ENCODE measurements at regions not wholly inside any gene's neighbourhood (a gene's known extent, or its start where the extent isn't known, plus 50 kb on each side); places are given as distances from the start of the nearest gene placed in this dataset.

DNA sequence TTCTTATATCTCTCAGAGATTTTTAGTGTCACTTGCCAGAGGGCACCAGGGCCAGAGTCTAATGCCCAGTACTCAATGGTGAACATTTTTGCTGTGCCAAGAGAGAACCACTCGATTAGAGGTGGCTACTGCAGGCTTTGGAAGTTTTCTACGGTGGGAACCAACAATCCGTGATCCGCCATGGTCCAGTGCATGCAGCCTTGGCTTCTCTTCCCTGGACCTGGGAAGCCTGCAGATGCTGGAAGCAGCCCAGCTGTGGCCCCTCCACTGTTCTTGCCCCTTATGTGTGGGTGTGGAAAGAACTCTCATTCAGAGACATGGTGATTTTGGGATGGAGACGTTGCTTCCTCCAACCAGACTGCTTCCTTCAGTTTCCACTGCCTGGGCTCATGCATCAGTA is 224.2 kb downstream of the TSHZ3 start:
- no peaks in the 10 kb centered on the region for H3K9me3 ChIP-seq
- DNase-seq (ENCODE audit: low spot score in 2 of 2), result no peak
- in situ Hi-C loops (cut with MboI; ENCODE audit: low sequenced_read_pairs), result no loop called here
- no peaks in the 10 kb centered on the region for H3K27me3 ChIP-seq (ENCODE audit: low read depth)
- no peaks in the 10 kb centered on the region for H3K4me1 ChIP-seq
- H3K4me3 ChIP-seq, result no peak overlapping the region
- H3K36me3 ChIP-seq (replicated peaks), result no peaks in the 10 kb centered on the region

DNA sequence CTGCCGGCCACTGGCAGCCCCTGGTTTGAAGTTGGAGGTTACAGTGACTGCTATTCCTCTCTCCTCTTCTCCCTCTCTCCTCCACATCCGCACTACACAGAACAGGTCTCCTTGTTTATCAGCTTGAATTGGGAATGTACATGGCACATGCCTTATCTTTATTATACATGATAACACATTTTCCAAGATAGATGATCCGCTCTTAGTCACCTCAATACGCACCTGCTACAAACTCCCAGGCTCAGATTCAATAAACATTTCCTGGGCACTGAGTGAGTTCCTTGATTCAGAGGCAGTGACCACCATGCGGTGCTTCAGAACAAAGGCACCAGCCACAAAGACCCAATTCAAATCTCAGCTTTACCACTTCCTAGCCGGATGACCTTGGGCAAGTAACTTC is 227.7 kb downstream of the TSHZ3 start:
- Histone ChIP-seq H3K27me3 (ENCODE audit: low read depth) (no peaks in the 10 kb centered on the region), H3K4me3 (no peak overlapping the region), H3K4me1 (no peaks in the 10 kb centered on the region), H3K9me3 (no peaks in the 10 kb centered on the region), H3K36me3 (replicated peaks) (no peaks in the 10 kb centered on the region)
- no peak for DNase-seq (ENCODE audit: low spot score in 2 of 2)
- in situ Hi-C loops (cut with MboI; ENCODE audit: low sequenced_read_pairs), result no loop called here

DNA sequence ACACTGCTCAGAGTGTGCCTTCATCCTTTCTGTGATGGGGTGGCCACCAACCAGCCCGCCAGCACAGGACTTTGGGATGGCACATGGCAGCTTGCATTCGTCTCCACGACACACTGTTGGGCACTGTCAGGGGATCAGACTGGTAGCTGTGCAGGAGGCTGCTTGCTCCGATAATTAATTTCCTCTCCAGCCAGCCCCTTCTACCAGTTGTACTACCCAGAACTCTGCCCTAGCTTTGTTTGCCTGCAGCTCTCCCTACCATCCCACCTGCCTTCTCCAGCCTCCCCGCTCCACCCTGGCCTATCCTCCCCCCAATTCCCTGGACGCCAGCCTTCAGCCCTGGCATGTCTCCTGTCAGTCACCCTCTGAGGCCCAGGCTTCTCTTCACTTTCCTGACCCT is 228.3 kb downstream of the TSHZ3 start:
- no peak overlapping the region for H3K4me3 ChIP-seq
- no peaks in the 10 kb centered on the region for H3K27me3 ChIP-seq (ENCODE audit: low read depth)
- no peaks in the 10 kb centered on the region for H3K4me1 ChIP-seq
- DNase-seq (ENCODE audit: low spot score in 2 of 2), result no peak
- in situ Hi-C loops (cut with MboI; ENCODE audit: low sequenced_read_pairs), result no loop called here
- H3K36me3 ChIP-seq (replicated peaks), result no peaks in the 10 kb centered on the region
- no peaks in the 10 kb centered on the region for H3K9me3 ChIP-seq

DNA sequence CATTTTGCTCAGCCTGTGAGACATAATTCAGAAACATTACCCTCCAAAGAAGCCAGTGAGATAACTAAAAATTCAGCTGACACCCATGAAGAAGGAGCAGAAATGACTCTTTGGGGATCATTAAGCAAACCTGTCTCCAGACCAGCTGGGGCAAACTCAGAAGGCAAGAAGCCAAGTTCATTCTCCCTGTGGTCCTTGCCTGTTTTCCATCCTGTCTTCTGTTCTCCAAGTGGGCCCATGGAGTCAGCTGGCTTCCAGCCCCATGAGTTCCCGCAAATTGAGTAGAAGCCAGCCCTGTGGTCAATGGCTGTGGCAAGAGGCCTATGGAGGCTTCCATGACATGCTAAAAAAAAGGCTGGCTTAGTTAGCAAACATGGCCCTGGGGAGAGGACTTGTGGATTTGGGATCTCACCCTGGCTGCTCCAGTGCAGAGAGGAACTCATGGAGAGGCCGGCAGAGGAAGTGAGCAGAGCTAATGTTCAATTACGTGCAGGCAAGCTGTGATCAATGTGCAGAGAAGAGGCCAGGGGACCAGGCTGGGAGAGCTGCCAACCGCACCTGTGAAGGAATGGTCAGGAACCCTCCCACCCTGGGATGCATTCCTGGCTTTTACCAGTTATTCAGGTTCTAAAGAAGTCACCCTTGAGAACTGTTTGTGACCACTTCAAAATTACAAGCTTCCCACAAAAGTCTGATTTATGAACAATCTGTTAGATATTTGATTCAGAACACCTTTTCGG is 229.1 kb downstream of the TSHZ3 start:
- in situ Hi-C loops (cut with MboI; ENCODE audit: low sequenced_read_pairs), result no loop called here
- Histone ChIP-seq H3K9me3 (no peaks in the 10 kb centered on the region), H3K36me3 (replicated peaks) (no peaks in the 10 kb centered on the region), H3K27me3 (ENCODE audit: low read depth) (no peaks in the 10 kb centered on the region), H3K4me1 (no peaks in the 10 kb centered on the region), H3K4me3 (no peak overlapping the region)
- no peak for DNase-seq (ENCODE audit: low spot score in 2 of 2)

DNA sequence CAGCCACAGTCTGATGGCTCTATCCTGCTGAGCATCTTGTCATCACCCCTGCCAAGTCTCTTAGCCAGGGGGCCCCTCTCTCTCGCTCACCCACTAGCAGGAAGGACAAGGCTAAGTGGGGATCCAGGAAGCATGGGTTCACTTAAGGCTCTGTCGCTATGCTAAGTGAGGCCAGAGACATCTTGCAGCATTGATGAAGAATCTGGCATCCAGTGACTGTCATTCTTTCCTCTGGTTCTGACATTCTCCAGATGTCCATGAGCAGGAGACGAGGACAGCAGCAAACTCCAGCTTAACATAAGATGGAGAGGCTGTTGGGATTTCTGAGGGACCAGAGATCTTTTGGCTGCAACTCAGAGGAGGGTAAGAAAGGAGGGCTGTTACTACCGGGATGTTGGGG is 230.2 kb downstream of the TSHZ3 start:
- Histone ChIP-seq H3K9me3 (no peaks in the 10 kb centered on the region), H3K27me3 (ENCODE audit: low read depth) (no peaks in the 10 kb centered on the region), H3K4me1 (no peaks in the 10 kb centered on the region), H3K4me3 (no peak overlapping the region), H3K36me3 (replicated peaks) (no peaks in the 10 kb centered on the region)
- DNase-seq (ENCODE audit: low spot score in 2 of 2), result no peak
- in situ Hi-C loops (cut with MboI; ENCODE audit: low sequenced_read_pairs), result no loop called here

DNA sequence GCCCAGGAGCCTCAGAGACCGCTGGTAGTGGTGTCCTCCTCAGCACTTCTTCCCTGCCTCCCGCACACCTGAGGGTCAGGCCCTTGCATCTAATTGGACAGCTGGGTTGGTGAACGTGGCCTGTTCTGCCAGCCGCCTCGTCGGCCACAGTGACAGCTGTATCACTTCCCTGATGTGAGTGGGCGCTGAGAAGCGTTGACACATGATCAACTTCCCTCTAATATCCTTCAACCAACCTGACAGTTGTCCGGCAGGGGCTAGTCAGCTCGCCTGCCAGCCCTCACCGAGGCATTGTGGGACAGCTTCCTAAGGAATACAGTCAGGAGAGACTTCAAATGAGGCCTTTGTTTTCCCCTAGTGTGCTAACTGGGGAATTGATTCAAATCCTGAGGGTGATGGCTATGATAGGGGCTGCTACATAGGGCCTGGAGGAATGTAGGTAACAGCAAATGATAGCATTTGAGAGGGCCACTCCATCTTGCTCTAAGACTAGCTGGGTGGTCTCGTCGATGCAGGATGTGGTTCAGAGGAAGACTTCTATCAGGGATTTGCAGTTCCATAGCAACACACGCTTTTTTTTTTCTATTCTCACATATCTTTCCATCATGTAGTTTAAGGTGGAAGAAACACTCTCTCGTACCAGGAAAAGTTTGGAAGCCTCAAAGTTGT is 230.8 kb downstream of the TSHZ3 start:
- no peak overlapping the region for H3K4me3 ChIP-seq
- H3K4me1 ChIP-seq, result no peaks in the 10 kb centered on the region
- H3K27me3 ChIP-seq (ENCODE audit: low read depth), result no peaks in the 10 kb centered on the region
- no peaks in the 10 kb centered on the region for H3K36me3 ChIP-seq (replicated peaks)
- in situ Hi-C loops (cut with MboI; ENCODE audit: low sequenced_read_pairs), result no loop called here
- H3K9me3 ChIP-seq, result no peaks in the 10 kb centered on the region
- no peak for DNase-seq (ENCODE audit: low spot score in 2 of 2)

DNA sequence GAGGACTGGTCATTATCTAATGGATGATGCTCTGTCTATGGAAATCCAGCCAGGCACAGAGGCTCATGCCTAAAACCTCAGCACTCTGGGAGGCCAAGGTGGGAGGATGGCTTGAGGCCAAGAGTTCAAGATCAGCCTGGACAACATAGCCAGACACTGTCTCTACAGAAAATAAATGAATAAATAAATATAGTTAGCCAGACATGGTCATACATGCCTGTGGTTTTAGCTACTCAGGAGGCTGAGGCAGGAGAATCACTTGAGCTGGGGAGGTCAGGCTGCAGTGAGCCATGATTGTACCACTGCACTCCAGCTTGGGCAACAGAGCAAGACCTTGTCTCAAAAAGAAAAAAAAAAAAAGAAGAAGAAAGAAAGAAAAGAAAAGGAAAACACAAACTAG is 234.7 kb downstream of the TSHZ3 start:
- Histone ChIP-seq H3K36me3 (replicated peaks) (no peaks in the 10 kb centered on the region), H3K4me3 (no peak overlapping the region), H3K4me1 (no peaks in the 10 kb centered on the region), H3K9me3 (no peaks in the 10 kb centered on the region), H3K27me3 (ENCODE audit: low read depth) (no peaks in the 10 kb centered on the region)
- in situ Hi-C loops (cut with MboI; ENCODE audit: low sequenced_read_pairs), result no loop called here
- DNase-seq (ENCODE audit: low spot score in 2 of 2), result no peak

DNA sequence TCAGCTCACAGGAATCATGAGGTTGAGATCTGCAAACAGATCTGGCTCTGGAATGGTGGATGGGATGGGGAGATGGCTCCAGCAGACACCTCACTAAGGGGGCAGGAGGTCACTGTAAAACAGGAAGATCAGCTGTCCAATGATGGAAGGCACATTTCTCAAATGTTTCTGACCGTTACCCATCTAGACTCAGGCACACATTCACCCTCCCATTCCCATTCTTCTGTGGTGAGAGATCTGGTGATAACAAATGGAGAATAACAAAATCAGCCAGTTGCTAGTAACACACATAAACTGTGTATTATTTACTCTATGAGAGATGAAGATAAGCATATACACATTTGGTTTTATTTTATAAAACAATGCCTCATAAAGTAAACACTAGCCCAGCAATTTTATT is 235.9 kb downstream of the TSHZ3 start:
- Histone ChIP-seq H3K27me3 (ENCODE audit: low read depth) (no peaks in the 10 kb centered on the region), H3K9me3 (no peaks in the 10 kb centered on the region), H3K4me1 (no peaks in the 10 kb centered on the region), H3K36me3 (replicated peaks) (no peaks in the 10 kb centered on the region), H3K4me3 (no peak overlapping the region)
- in situ Hi-C loops (cut with MboI; ENCODE audit: low sequenced_read_pairs), result no loop called here
- DNase-seq (ENCODE audit: low spot score in 2 of 2), result no peak

DNA sequence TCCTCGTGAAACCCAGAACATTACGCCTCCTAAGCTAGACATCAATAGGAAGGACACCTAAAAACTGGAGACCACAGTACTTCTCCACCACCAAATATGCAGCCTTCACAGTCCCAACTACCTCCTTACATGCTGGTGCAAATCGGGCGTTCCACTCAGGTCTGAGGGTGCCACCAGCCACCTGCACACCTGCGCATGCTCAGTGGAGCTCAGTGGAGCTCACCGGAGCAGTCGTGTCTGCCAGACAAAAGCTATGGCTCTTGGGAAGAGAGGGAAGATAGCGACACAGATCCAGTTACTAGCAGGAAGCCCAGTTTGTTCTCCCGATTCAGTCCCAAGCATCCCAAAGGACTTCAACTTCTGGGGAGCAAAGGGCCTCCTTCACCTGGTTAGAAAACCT is 237.1 kb downstream of the TSHZ3 start:
- in situ Hi-C loops (cut with MboI; ENCODE audit: low sequenced_read_pairs), result no loop called here
- Histone ChIP-seq H3K4me1 (no peaks in the 10 kb centered on the region), H3K27me3 (ENCODE audit: low read depth) (no peaks in the 10 kb centered on the region), H3K4me3 (no peak overlapping the region), H3K9me3 (no peaks in the 10 kb centered on the region), H3K36me3 (replicated peaks) (no peaks in the 10 kb centered on the region)
- no peak for DNase-seq (ENCODE audit: low spot score in 2 of 2)

DNA sequence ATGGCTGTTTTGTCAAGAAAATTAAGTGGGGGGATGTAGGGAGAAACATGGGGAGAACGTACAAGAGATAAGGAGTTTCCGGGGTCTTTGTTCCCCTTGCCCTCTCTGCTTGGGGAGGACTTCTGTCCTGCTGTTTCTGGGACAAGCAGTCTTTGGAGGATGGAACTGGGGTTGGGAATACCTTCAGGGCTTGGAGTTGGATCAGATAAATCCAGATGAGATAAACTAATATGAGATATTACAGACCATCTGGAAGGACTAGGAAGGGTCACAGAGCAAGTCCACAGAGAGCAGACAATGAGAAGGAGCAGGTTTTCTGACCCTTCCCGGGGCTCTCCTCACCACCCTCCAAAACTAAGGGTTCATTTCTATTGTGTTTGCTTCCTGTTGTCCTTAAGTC is 237.5 kb downstream of the TSHZ3 start:
- Histone ChIP-seq H3K4me1 (no peaks in the 10 kb centered on the region), H3K4me3 (no peak overlapping the region), H3K27me3 (ENCODE audit: low read depth) (no peaks in the 10 kb centered on the region), H3K36me3 (replicated peaks) (no peaks in the 10 kb centered on the region), H3K9me3 (no peaks in the 10 kb centered on the region)
- in situ Hi-C loops (cut with MboI; ENCODE audit: low sequenced_read_pairs), result no loop called here
- no peak for DNase-seq (ENCODE audit: low spot score in 2 of 2)

DNA sequence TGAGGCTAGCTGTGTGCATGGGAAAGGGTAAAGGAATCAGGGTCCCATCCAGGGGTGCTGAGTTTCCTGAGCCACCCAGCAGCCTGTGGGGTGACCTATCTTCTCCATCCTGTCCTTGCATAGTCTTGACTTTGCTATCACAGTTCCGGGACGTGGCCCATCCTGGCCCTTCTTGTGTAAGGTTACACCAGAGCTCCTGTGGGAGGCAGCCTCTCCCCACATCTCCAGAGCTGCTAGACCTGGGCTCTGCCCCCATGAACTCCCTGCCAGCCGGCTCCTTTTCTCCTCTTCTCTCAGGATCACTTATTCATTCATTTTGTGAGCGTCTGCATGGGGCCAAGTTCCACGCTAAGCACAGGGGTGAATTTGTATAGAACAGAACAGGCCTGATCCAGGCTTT is 238.9 kb downstream of the TSHZ3 start:
- Histone ChIP-seq H3K9me3 (no peaks in the 10 kb centered on the region), H3K27me3 (ENCODE audit: low read depth) (no peaks in the 10 kb centered on the region; the same call in 1 of the 2 replicates), H3K4me3 (no peak overlapping the region), H3K4me1 (no peaks in the 10 kb centered on the region), H3K36me3 (replicated peaks) (no peaks in the 10 kb centered on the region)
- in situ Hi-C loops (cut with MboI; ENCODE audit: low sequenced_read_pairs), result no loop called here
- peak in 1 of 2 experiments; percentile 15 for DNase-seq (ENCODE audit: low spot score in 2 of 2)

DNA sequence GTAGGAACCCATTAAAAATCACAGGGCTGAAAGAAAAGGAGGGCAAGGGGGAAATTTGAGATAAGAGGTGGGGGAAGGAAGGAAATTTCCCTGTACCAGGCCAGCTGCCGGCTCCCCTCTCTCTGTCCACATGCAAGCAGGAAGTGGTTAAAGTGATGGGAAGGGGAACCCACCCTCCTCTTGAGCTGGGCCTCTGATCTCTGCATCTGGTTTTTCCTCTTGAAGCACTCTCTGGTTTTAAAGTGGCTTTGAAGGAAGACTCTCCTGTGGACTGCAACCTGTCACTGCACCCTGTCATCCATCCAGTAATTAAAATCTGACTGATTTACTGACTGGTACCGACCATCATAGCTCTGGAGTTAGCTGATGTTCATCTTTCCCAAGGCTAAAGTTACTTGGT is 239.6 kb downstream of the TSHZ3 start:
- DNase-seq (ENCODE audit: low spot score in 2 of 2), result no peak
- Histone ChIP-seq H3K4me1 (no peaks in the 10 kb centered on the region), H3K27me3 (ENCODE audit: low read depth) (peaks cover 2% of the 10 kb centered on the region; the same call in 1 of the 2 replicates), H3K36me3 (replicated peaks) (no peaks in the 10 kb centered on the region), H3K4me3 (no peak overlapping the region), H3K9me3 (no peaks in the 10 kb centered on the region)
- in situ Hi-C loops (cut with MboI; ENCODE audit: low sequenced_read_pairs), result no loop called here

DNA sequence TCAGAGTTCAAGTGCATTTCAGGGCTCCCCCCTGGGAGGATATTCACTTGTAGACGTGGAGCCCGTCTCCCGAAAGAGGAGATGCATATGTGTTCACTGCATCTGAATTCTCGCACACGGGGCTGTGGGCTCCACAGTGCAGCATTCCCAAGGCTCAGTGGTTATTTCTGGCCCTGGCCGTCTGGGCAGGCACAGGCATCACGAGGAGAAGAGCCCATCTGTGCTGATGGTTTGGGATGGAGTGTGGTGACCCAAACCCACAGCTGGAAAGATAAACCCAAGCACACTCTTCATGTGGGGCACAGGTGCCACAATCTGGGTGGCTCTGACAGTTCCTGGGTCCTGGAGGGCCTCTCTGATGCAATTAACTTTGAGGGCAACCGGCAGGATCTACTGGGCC is 242.1 kb downstream of the TSHZ3 start:
- H3K4me1 ChIP-seq, result no peaks in the 10 kb centered on the region
- no peak for DNase-seq (ENCODE audit: low spot score in 2 of 2)
- no peak overlapping the region for H3K4me3 ChIP-seq
- no peaks in the 10 kb centered on the region for H3K36me3 ChIP-seq (replicated peaks)
- peaks cover 2% of the 10 kb centered on the region; the same call in 1 of the 2 replicates for H3K27me3 ChIP-seq (ENCODE audit: low read depth)
- in situ Hi-C loops (cut with MboI; ENCODE audit: low sequenced_read_pairs), result no loop called here
- H3K9me3 ChIP-seq, result no peaks in the 10 kb centered on the region

DNA sequence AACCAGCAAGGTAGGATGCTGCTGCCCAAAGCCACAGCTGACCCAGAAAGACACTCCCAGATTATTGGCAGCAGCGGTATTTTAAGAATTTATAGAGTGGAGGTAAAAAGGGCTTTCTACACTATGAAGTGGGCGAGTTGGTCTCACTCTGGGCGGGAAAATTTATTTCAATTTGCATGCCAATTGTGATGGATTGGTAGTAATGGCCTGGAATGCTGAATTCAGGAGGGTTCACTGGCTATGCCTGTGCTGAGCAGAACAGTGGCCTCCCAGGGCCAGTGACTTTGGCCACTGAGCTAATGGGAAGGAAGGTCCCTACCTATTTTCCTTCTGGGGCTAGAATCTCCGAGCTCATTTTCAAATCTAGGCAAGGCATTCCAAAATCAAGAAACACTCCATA is 243.5 kb downstream of the TSHZ3 start:
- H3K36me3 ChIP-seq (replicated peaks), result no peaks in the 10 kb centered on the region
- no peak for DNase-seq (ENCODE audit: low spot score in 2 of 2)
- H3K4me3 ChIP-seq, result no peak overlapping the region
- in situ Hi-C loops (cut with MboI; ENCODE audit: low sequenced_read_pairs), result no loop called here
- H3K4me1 ChIP-seq, result no peaks in the 10 kb centered on the region
- peaks cover 2% of the 10 kb centered on the region; the same call in 1 of the 2 replicates for H3K27me3 ChIP-seq (ENCODE audit: low read depth)
- H3K9me3 ChIP-seq, result no peaks in the 10 kb centered on the region
